Heart left ventricle (tissue), 16 donors: ENCODE measurements at regions not wholly inside any gene's neighbourhood (a gene's known extent, or its start where the extent isn't known, plus 50 kb on each side); places are given as distances from the start of the nearest gene placed in this dataset.

Source experiments
- ATAC-seq, 4 donors: fragments of 200-7000 bp; cut with Tn5 transposase; one replicate each; pipeline ENCODE4 v1.9.1; 2020 to 2022; ENCODE audit warnings: moderate library complexity in 4 of 4, mild to moderate bottlenecking in 3 of 4, moderate number of reproducible peaks in 1 of 4
- DNase-seq, 5 donors: peaks; one replicate each; pipeline ENCODE4 v3.0.0-alpha.2; 2020
- H3K27ac ChIP-seq, 12 donors: fragments of 200-600 bp; sonication (generic) in 4 of 12; one replicate each; pipeline versions ENCODE4 v1.5.0 to v1.8.0; 2016 to 2022; ENCODE audit warnings: mild to moderate bottlenecking in 2 of 12
- H3K27me3 ChIP-seq, 9 donors: fragments of 200-600 bp; sonication (generic) in 2 of 9; one replicate each; pipeline versions ENCODE4 v1.5.1 to v1.8.0; 2016 to 2022; ENCODE audit warnings: mild to moderate bottlenecking in 3 of 9
- H3K36me3 ChIP-seq, 9 donors: fragments of 200-600 bp; sonication (generic) in 2 of 9; one replicate each; pipeline versions ENCODE4 v1.5.0 to v1.8.0; 2018 to 2022; ENCODE audit warnings: mild to moderate bottlenecking in 2 of 9
- H3K4me1 ChIP-seq, 12 donors: fragments of 200-600 bp; sonication (generic) in 4 of 12; one replicate each; pipeline versions ENCODE4 v1.5.0 to v1.8.0; 2016 to 2022; ENCODE audit warnings: mild to moderate bottlenecking in 3 of 12
- H3K4me3 ChIP-seq, 12 donors: fragments of 200-600 bp; sonication (generic) in 4 of 12; one replicate each; pipeline versions ENCODE4 v1.5.0 to v1.8.0; 2017 to 2022; ENCODE audit warnings: mild to moderate bottlenecking in 9 of 12, moderate library complexity in 4 of 12
- H3K9me3 ChIP-seq, 12 donors: fragments of 200-600 bp; sonication (generic) in 4 of 12; one replicate each; pipeline versions ENCODE4 v1.5.0 to v1.8.0; 2016 to 2022; ENCODE audit warnings: mild to moderate bottlenecking in 1 of 12
- POLR2A ChIP-seq, 2 donors: fragments of 450-650 bp; IDR thresholded peaks; one replicate each; pipeline ENCODE4 v1.6.1; 2017; ENCODE audit warnings: antibody characterized with exemption in 2 of 2, mild to moderate bottlenecking in 2 of 2, moderate library complexity in 2 of 2
- WGBS, 4 donors: extraction: QIAGEN DNeasy Blood & Tissue Kit in 2 of 4; methylation state at CpG; one replicate each; pipeline versions ENCODE4 v1.1.5 to v1.1.7; 2013 to 2018; 5-methylcytosine and 5-hydroxymethylcytosine counted together
- intact Hi-C, 10 donors: fragments of 100-400 bp; cut with DNase I; formaldehyde crosslinking; loops; one replicate each; pipeline versions ENCODE4 v1.11.1 to v1.14.2; 2022
- TF ChIP-seq, protein P1 (sequence below), 12 donors: fragments of 200-600 bp; sonication (generic) in 4 of 12; IDR thresholded peaks; one replicate each; pipeline versions ENCODE4 v1.5.0 to v1.8.0; 2018 to 2022; ENCODE audit warnings: antibody characterized with exemption in 12 of 12, mild to moderate bottlenecking in 5 of 12
- donor health status: ischemic (EF 13 %, LVEDD 7.1; RV severe dilation, severe dysfunction).
- donor health status: healthy with polysubstance abuse.
- donor health status: DM: no; HTN: yes; CAD: no.
- donor health status: DM: no; HTN: no; CAD: no.
- donor health status: ischemic (EF 25% LVEDD 6.9; RV normal size, moderate dysfunction).
- donor health status: ischemic (EF 25% LVEDD 5.7; RV mildly dilated, moderate dysfunction).
- donor health status: healthy.
- donor health status: DM: yes; HTN: yes; CAD: no.
- donor health status: ischemic (EF 35%, LVEDD 5.7; RV mildly dilated, moderate dysfunction).
- donor health status: nonischemic (EF 11% LVEDD 7.7; RV severe dilation, severe dysfunction).
- donor health status: DM: yes; HTN: yes; CAD: no.
- donor health status: PGD.
- donor health status: ischemic (EF 29% LVEDD 5.4; RV normal size, mild dysfunction).
- donor health status: nonischemic (EF 23%, LVEDD 6.1; RV moderate dilation, normal function).

DNA sequence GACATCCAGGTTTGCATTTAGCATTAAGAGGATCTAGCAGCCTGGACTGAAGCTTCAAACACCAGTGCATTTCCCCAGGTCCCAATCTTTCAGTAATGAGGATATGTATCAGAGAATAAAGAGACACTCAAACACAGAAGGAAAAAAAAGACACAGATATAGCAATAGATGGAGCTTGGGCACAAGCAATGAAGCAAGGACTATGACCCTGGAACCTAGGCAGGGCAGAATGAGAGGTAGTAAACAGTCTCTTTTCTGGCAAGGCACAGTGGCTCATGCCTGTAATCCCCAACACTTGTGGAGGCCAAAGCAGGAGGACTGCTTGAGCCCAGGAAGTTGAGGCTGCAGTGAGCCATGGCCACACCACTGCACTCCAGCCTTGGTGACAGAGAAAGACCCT lies 80.7 kb upstream of the HNRNPA3 start:
- no peak for DNase-seq
- Histone ChIP-seq H3K36me3 (no peaks in the 10 kb centered on the region), H3K4me3 (no peak overlapping the region), H3K4me1 (no peaks in the 10 kb centered on the region), H3K9me3 (no peaks in the 10 kb centered on the region), H3K27me3 (peaks cover 0 to 16% (median 0%) of the 10 kb centered on the region in 9 donors), H3K27ac (no peak overlapping the region)
- ATAC-seq = no peak
- TF ChIP-seq, protein P1, sequence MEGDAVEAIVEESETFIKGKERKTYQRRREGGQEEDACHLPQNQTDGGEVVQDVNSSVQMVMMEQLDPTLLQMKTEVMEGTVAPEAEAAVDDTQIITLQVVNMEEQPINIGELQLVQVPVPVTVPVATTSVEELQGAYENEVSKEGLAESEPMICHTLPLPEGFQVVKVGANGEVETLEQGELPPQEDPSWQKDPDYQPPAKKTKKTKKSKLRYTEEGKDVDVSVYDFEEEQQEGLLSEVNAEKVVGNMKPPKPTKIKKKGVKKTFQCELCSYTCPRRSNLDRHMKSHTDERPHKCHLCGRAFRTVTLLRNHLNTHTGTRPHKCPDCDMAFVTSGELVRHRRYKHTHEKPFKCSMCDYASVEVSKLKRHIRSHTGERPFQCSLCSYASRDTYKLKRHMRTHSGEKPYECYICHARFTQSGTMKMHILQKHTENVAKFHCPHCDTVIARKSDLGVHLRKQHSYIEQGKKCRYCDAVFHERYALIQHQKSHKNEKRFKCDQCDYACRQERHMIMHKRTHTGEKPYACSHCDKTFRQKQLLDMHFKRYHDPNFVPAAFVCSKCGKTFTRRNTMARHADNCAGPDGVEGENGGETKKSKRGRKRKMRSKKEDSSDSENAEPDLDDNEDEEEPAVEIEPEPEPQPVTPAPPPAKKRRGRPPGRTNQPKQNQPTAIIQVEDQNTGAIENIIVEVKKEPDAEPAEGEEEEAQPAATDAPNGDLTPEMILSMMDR (IDR thresholded peaks at IDR 0.05) = no peak
- TF ChIP-seq POLR2A (IDR thresholded peaks at IDR 0.05) = no peak
- intact Hi-C loops = no loop called here

DNA sequence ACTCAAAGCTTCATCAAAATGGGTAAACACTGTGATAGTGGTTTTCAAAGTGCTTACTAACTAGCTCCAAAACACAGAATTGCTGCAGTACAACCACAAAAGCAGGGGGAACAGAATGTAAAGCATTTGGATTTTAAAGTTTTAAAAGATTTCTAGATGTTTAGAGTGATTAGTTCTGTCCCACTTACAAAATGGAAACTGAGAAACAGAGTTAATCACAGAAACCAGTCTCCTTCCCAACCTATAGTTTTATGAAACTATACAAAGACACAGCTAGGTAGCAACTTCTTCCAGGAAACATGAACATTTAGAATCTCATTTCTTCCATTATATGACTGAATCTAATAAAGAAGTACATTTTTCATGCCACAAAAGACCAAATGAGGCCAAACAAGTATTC lies 73.8 kb upstream of the HNRNPA3 start:
- no peak overlapping the region for H3K4me3 ChIP-seq
- DNase-seq (no peak), ATAC-seq (no peak)
- H3K4me1 ChIP-seq = no peaks in the 10 kb centered on the region
- H3K27me3 ChIP-seq = peaks cover 0 to 36% (median 16%) of the 10 kb centered on the region in 9 donors
- no peaks in the 10 kb centered on the region for H3K36me3 ChIP-seq
- no peaks in the 10 kb centered on the region for H3K9me3 ChIP-seq
- no peak for TF ChIP-seq POLR2A (IDR thresholded peaks at IDR 0.05)
- TF ChIP-seq, protein P1 (IDR thresholded peaks at IDR 0.05) = no peak
- intact Hi-C loops = no loop called here
- H3K27ac ChIP-seq = no peak overlapping the region

DNA sequence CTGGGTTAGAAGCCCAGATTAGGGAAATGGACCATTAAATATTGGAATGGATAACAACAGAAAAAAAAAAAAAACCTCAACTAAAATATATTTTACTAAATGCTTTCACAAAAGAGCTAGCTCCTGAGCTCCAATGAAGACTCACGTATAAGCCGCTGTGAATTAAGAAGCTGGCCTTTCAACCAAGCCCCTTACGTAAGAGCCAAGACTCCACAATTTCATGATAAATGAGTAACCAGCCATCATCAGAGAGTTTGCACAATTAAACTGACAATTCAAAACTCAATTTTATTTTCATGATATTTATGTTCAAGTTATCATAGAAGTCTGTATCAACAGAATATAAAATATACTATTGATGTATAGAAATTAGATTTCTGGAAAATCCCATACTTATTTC lies 70.7 kb upstream of the HNRNPA3 start:
- TF ChIP-seq, protein P1 (IDR thresholded peaks at IDR 0.05) = no peak
- TF ChIP-seq POLR2A (IDR thresholded peaks at IDR 0.05) = no peak
- Histone ChIP-seq H3K4me1 (no peaks in the 10 kb centered on the region), H3K36me3 (no peaks in the 10 kb centered on the region), H3K4me3 (no peak overlapping the region), H3K27me3 (peaks cover 0 to 63% (median 38%) of the 10 kb centered on the region in 9 donors), H3K9me3 (no peaks in the 10 kb centered on the region), H3K27ac (no peak overlapping the region)
- no peak for ATAC-seq
- WGBS, 4 donors = 93 to 96% (median 96%) methylated on average over 3 of the region's 3 CpGs
- no peak for DNase-seq
- intact Hi-C loops = loop anchor here in 4 of 10 donors (10.0 kb wide), 4 partner anchors 327 to 687 kb away; no protein-coding TSS in a partner anchor

- Histone ChIP-seq H3K4me1 (peaks cover 0 to 10% (median 3%) of the 10 kb centered on the region in 12 donors), H3K4me3 (no peak overlapping the region), H3K27ac (no peak overlapping the region), H3K36me3 (no peaks in the 10 kb centered on the region), H3K9me3 (no peaks in the 10 kb centered on the region), H3K27me3 (peaks cover 6 to 77% (median 48%) of the 10 kb centered on the region in 9 donors)
- intact Hi-C loops = loop anchor here in 4 of 10 donors (10.0 kb wide), 4 partner anchors 329 to 689 kb away; no protein-coding TSS in a partner anchor
- DNase-seq (no peak), ATAC-seq (peak in 2 of 4 donors; percentile 32 to 51)
- 34 to 41% (median 36%) methylated on average over 5 of the region's 5 CpGs for WGBS, 4 donors
- TF ChIP-seq, protein P1 (IDR thresholded peaks at IDR 0.05) = no peak
- no peak for TF ChIP-seq POLR2A (IDR thresholded peaks at IDR 0.05)
Measured at GRCh38 chr2:177143444-177143843, 69.2 kb upstream of the HNRNPA3 start.
